ENCODE measurements at regions not wholly inside any gene's neighbourhood (a gene's known extent, or its start where the extent isn't known, plus 50 kb on each side); places are given as distances from the start of the nearest gene placed in this dataset.

DNA sequence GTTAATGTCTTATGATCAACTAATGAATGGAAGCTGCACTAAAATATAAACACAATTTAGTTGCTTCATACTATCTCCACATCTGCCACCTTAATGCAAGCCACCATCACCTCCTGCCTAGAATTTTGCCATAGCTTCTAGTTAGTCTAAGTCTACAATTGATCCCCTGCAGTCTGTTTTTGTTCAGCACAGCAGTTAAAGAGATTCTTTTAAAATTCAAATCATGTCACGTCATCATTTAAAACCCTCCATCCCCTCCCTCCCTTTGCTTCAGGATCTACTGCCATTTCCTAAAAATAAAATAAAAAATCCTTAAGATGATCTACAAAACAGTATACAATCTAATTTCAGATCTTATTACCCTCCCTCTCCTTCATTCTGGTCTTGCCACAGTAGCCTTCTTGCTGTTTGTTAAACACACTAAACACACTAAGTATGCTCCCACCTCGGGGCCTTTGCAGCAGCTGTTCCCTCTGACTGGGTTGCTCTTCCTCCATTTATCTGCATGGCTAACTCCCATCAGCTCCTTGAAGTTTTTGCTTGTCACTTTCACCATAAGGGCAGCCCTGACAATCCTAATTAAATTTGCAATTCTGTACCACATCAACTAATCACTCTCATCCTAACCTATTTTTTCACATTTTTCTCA lies 97.0 kb upstream of the FOXP2 start:
- TF ChIP-seq GATA3 (IDR thresholded peaks at IDR 0.05; ENCODE audit: low read depth, low read length) (no peak), GATA2 (IDR thresholded peaks at IDR 0.05; ENCODE audit: low read depth, low read length) (no peak)

Measured in SH-SY5Y (cell line).